Fibroblast of skin of abdomen (primary cell): ENCODE measurements at regions not wholly inside any gene's neighbourhood (a gene's known extent, or its start where the extent isn't known, plus 50 kb on each side); places are given as distances from the start of the nearest gene placed in this dataset.

Source experiments
- DNase-seq: peaks from one replicate; pipeline ENCODE4 v3.0.0-alpha.2; 2013

DNA sequence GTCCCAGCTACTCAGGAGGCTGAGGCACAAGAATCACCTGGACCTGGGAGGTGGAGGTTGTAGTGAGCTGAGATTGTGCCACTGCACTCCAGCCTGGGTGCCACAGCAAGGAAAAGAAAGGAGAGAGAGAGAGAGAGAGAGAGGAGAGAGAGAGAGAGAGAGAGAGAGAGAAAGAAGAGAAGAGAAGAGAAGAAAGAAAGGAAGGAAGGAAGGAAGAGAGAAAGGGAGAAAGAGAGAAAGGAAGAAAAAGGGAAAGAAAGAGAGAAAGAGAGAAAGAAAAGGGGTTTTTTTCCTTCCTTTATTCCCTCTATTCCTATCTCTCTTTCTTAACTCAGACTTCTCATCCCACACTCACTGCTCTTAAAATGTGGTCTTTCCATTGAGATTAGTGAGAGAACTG is 238.7 kb upstream of the PRDM1 start:
- no peak for DNase-seq

DNA sequence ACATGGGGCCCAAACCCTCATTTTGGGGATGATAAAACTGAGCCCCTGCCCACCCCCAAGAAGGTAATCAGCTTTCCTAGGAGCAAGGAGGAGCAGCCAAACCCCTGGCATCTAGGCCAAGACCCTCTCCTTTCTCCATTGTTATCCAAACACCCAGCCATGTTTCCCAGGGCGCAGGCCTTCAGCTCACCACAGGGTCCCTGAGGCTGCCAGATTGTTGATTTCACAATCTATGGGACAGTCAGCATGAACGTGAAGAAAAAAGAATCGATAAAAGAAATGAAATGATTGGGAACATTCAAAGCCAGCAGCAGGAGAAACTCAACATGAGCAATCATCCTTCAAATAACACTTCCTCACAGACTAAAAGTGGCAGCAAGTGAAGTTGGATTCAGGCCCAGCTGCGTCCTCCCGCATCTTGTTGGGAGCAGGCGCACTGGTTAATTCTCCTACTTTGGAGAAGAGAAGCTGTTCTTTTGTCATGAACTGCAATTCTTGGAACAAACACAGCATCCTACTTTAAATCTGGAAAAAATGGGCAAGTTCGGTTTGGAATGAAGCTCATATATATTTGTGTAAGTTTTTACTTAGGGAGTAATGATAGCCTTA is 241.8 kb upstream of the PRDM1 start:
- DNase-seq = peak; percentile 58

DNA sequence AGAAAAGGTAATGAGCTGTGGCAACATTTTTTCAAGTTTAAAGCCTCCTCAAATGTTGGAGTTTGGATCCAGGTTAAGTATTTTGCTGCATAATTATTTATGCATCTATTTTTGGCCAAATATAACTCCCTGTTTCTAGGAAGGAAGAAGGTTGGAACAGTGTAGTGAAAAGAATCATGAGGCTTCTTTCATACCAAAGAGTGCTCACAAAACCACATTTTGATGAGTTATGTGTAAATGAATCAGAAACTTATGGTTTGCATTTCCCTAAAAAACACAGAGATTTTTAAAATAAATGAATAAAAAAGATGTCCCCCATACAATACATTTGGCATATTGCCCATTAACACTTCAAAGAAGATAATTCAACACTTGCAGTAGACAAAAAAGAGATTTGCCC is 246.9 kb upstream of the PRDM1 start:
- peak; percentile 69 for DNase-seq

DNA sequence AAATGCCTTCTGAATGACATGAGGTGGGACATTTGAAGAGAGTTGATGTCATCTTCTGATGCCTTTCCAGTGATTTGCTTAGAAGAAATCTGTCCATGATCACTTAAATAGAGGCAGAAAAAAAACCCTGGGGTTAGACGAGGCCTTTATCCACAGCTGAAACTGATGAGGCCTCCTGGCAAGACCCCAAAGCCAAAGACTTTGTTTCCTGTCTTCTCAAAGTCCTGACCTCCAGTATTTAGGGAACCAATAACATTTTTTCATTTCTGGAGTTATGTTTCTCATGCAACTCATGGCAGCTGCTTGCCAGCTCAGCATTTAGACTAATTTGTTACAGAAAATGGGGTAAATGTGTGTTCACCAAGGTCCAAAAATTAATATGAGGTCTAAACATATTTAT is 248.0 kb upstream of the PRDM1 start:
- peak; percentile 80 for DNase-seq

DNA sequence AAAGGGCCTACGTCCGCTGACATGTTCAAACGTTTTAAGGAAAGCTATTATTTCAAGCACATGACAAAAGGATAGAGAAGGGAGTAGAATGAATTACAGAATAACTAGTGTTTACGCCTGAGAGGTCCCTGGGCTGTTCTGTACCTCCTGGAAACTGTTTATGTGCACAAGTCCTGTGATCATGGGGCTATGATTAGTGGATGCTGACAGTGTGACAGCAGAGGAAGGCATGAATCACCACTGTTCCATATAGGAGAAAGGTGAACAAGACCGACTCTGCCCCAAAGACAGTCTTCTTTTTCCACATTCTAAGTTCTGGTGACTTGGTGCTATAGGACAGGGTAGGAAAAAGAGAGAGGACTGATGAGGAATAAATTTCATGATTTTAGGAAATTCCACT is 249.2 kb upstream of the PRDM1 start:
- DNase-seq = no peak

DNA sequence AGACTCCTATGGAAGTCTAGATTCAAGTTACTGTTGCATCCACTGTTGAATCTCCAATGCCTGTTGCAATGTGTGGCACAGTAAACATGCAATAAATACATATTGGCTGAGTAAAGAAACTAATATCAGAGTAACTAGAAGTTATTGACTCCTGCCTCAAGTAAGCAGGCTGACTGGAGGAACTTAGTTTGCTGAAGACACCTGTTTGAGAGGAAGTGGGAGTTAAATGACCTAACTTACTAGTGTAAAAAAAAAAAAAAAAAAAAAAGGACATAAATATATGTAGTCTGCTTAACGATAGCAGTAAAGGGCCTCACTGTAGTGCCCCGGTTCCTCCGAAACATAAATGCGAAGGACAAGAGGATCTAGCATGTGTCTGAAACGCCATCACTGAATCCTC is 249.8 kb upstream of the PRDM1 start:
- no peak for DNase-seq

DNA sequence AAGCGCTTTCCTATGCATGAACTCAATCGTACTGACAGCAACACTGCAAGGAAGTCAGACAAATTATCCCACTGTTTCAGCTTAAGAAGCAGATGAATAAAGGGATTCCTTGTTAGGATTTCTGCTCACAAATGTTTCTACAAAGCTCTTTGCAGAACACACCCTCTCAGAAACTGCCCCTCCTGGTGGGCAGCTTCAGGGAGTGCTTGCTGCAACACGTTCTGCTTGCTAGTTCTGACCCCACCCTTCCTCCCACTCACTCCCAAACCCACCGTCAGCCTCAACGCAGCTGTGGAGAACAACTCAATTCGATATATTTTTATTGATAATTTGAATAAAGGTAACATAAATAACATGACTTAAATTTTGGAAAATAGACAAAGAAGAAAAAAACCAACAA is 250.8 kb upstream of the PRDM1 start:
- DNase-seq = peak; percentile 29

DNA sequence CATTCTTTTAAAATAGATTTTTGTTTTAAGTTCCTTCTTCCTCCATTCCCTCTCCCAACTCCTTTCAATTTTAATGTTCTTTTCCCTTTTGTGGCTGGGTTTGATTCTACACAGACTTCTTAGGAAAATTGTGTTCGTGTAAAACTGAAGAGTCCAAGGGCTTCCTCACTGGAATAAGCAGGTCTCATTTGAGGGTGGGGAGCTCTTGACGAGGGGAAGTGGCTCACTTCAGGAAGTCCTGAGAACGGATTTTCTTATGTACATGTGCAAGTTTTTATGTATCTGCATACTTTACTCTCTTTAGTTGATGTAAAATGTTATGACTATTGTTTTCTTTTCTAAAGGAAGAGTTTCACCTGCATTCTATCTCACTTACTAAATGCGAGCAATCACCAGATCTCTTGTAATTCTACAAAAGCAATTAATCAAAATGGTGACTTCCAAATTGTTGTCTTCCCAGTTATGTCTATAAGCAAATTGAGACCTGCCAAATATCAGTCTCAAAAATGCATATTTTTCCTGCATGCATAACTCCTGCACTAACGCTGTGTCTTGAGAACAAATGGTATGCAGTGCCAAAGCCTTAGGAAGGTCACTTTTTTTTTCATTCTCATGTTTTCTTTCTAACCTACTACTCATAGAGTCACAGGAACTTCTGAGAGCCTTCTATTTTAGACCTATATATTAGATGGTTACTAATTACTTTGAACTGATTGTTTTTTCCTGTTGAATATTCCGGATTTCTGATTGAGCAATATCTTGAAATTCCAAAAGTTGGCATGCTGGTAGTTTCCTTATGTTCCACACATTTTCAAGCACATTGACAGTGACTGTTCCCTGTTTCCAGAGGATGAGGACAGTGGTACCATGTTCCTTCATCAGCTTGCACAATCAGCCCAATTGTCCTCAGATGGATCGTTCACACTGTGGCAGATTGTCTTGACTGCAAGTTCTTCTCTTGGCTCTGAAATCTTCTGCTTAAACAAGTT is 251.9 kb upstream of the PRDM1 start:
- DNase-seq = no peak

DNA sequence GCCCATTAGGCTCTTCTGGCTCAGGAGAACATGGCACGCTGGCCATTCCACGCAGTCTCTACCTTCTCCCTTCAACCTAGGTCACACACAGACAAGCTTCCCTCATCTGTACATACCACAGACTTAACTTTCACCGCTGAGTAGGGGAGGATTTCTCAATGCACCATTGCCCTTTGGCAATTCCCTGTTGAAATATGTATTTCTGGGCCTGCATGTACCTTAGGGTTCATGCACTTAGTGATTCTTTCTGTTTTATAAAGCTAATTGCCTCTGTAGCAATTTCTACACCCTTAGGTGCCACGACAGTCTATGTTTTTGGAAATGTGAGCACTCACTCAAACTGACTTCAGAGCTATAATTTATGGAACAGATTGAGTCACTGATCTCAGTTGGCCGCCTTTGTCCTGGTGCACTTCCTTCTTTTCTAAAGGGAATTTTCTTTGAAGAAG is 253.8 kb upstream of the PRDM1 start:
- no peak for DNase-seq

DNA sequence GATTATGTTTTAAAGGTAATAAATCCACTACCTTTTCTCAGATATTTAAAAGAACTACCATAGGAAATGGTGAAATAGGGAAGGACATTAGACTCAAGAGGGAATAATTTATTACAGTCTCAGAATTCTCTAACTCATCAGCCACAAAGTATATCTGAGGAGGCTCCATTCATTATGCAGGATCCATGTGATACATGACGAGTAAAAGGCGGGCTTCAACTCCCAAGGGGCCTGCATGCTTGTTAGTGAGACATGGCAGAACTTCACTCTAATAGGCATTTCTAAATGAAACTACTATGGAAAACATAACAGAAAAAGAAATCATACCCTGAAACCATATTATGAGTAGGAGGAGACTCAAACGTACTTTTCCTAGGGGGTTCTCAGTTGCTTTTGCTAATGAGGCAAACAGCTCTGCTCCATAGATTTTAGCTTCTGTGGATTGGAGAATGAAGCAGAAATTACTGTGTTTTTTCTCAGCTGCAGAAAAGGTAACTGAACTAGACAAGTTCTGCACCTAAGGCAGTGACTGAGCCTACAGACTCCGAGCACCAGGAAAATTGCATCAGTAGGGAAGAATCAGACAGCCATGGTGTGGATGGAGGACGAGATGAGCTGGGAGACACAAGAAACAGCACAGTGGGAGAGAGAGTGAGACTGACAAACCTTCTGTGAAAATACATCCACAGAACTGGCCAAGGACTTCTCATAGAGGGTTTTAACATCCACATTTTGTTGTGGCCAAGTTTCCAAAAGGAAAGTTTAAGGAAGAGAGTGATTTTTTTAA is 254.6 kb upstream of the PRDM1 start:
- peak; percentile 78 for DNase-seq

DNA sequence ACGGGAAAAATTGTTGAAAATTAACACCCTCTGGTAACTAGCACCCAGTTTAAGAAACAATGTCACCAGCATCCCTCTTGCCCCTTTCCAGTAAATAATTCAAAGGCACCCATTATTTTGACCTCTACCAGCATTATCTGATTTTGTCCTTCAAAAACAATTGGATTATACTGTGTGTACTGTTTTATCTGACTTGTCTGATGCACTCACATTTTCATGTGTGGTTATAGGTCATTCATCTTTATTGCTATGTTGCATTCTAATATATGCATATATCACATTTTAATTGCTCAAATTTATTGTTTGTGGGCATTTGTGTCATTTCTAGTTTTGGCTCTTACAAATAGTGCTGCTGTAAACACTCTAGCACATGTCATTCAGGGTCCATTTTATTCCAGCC is 260.9 kb upstream of the PRDM1 start:
- DNase-seq = no peak

DNA sequence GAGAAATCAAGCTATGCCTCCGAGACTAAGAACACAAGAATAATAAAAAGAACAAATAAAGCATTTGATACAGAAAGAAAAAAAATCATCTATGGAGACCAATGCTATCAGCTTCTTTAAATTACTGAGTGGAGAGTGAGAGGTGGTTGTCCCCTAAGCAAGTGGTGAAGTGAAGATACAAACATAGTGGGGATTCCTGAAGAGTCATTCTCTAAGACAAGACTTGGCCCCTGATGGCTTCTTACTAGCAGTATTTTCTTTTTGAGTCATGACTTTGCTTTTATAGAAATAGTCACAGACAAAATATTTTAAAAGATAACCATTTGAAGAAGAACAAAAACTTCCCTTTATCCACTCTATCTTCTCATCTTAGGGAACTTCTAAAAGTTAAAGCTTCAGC is 261.4 kb upstream of the PRDM1 start:
- peak; percentile 36 for DNase-seq

DNA sequence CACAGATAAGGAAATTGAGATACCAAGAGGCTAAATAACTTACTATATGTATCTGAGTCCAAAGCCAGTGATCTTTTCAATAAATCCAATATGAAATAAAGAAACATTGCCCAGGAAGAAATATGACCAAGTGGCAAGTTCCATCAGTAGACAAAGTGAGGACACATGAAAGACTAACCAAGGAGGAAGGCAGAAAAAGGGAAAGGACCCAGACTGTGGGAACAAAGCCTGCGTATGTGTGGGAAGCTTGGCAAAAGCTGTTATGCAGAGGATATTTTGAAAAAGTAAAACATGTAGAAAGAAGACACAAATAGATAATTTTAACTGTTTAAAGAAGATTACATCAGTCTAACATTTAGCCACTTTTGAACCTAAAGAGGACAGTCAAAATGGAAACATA is 264.4 kb upstream of the PRDM1 start:
- no peak for DNase-seq

DNA sequence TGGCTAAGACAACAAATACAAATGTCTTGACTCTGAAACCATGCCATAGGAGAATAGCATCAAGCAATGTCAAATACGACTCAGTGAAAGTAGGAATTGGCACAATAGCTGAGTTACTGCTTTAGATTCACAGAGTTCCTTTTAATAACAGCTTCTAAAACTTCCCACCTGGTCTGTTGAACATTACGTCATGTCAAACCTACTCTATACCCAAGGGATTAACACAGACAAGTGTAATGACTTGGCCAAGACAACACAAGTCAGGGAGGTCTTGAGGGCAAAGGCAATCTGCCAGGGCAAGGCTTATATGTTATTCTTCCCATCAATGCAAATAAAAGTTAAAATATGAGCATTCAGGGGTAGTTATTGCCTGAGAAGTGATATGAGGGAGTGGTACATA is 265.1 kb upstream of the PRDM1 start:
- no peak for DNase-seq

DNA sequence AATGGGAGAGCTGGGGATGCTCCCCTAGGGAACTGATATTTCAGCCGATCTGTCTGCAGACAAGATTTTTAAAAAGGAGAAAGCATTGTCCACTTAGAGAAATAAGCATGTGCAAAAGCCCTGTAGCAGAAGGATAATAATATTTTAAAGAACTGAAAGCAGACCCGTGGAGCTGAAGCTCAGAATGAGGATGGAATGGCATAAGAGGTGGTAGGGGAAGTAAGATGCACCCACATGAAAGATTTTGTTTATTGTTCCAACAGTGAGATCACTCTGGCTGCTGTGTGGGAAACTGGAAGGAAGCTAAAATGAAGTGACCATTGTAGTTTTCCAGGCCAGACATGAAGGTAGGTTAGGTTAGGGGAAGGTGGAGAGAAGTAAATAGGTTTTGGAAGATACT is 266.4 kb upstream of the PRDM1 start:
- no peak for DNase-seq

DNA sequence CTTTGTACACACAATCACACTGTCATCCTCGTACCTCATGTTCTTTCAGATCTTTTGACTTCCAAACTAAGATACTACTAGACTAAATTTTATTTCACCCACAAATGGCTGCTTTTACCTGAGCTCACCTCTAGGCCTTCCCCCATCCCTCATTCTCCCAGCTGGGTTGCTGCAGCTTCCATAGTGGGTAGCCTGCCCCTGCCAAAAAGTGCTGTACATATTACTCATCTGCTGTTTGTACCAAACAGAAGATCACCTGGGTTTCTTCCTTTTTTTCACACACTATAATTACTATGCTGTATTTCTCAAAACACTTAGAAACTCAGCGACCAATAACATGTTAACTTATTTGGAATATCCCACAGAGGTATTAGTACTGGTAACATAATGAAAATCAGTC is 267.6 kb upstream of the PRDM1 start:
- DNase-seq = no peak

DNA sequence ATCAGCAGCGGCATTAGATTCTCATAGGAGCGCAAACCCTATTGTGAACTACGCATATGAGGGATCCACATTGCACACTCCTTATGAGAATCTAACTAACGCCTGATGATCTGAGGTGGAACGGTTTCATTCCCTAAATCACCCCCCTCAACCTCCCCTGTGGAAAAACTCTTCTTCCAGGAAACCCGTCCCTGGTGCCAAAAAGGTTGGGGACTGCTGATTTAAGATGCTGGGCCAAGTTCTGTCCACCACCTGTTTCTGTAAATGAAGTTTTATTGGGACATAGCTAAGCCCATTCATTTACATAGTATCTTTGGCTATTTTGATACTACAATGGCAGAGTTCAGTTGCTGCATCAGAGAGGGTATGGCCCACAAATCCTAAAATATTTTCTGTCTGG is 268.2 kb upstream of the PRDM1 start:
- DNase-seq = no peak

DNA sequence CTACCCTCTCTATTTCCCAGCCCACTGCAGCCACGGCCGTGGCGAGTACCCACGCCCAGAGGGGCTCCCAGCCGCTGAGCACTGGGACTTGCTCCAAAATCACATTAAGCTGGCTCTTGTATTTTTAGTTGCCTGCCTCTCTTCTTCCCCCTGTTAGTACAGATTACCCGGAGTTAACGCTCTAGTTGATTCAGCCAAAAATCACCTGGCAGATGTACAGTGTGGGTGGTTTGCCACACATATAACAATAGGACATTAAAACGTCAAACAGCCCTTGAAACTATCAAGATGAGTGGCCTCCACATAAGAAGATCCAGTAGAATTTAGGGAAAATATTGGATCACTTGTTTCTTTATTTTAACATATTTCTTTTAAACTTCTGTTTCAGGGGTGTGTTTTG is 268.8 kb upstream of the PRDM1 start:
- DNase-seq = no peak

DNA sequence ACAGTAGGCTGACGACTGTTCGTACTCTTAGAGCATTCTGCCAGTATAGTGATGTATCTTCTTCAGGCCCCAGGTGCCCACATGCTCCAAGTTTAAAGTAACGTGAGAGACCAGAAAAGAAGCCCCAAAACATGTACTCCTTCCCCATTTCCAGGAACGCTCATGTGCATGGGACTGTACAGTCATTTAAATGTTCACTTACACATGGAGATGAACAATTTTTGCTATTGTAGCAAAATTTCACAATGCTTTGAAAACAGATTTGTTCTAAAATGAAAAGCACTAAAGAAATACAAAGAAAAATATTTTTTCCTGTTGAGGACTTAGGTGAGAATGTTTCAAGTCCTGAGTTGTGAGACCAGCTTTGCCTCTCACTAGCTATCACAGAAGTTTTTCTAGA is 269.3 kb upstream of the PRDM1 start:
- no peak for DNase-seq

DNA sequence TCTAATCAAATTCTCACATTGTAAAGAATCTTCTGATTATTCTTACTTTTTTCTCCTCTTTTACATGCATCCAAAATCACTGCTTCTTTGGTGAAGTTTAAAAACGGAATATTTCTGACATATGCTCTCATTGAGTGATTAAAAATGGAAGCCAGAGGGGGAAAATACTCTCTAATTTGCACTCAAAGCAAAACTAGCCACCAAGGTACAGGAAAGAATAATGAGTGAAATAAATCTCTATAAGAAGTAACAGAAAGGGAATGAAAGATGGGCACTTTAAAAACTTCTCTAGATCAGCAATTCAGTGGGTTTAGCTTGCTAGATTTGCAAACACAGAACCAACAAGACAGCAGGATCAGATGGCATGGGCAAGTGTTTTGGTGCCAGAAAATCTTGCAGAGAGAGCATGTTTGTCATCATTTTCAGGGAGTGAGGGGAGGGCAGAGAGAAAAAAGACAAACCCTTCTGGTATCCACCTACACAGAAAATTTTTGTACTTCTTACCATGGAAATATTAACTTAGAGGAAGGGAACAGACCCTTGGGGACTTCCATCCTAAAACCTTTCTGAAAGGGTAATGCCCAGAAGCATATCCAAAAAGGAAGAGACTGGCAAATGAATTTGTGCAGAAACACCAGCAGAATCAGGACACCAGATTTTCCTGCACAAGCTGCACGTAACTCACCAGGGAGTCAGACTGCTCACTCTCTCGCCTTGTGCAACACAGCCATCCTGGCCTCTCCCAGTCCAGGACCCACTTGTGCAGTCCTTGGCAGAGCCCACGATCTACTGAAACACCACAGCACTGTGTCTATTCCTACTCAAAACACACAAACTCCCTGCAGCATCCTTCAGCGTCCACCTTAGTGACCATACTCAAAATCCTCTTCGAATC is 270.2 kb upstream of the PRDM1 start:
- no peak for DNase-seq

DNA sequence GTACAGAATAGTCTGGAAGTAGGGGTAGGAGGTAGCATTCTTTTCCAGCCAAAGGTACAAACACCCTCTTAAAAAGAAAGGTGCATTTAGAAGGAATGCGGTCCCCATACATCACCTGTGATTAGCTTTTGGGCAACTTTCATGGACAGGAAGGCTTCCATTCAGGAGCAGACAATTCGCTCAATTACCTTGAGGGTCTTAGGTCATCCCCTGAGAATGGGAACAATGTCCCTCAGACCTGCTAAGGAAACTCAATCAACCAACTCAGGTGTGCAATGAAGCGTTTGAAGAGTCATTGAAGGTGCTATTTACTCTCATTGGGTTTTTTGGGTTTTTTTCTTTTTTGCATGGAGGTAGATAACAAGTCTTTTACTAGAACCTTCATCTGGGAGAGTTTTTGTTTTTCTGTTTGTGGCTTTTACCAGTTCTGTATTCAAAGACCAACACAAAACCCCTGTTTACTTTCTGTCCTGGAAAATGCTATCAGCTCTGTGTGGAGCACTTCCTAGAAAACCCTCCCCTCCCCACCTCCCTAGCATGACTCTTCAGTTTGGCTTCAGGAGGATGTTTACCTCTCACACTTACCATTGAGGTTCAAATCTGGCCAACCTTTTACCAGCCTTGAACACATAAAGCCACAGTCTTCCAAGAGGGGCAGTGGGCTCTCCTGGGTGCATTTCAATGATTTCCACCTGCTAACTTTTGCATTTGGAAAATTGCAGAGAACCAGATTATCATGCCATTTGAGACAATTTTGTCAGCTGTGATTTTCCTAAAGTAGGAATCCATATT is 271.2 kb upstream of the PRDM1 start:
- no peak for DNase-seq
